ENCODE measurements at regions not wholly inside any gene's neighbourhood (a gene's known extent, or its start where the extent isn't known, plus 50 kb on each side); places are given as distances from the start of the nearest gene placed in this dataset.
"Not testable (repeated sequence)": the region's sequence is repeated elsewhere in the genome, so short reads cannot be mapped to it uniquely, and the experiment has no call there.

- CTCF ChIA-PET = no interaction called here
- H3K27ac Mint-ChIP-seq = no peak overlapping the region
- no peak for DNase-seq
- H3K4me3 Mint-ChIP-seq = no peak overlapping the region
- POLR2A ChIA-PET = no interaction called here
- H3K36me3 Mint-ChIP-seq (ENCODE audit: low read depth) = no peaks in the 10 kb centered on the region
- H3K9me3 Mint-ChIP-seq = no peaks in the 10 kb centered on the region
- no peaks in the 10 kb centered on the region for H3K4me1 Mint-ChIP-seq
- H3K27me3 Mint-ChIP-seq = no peaks in the 10 kb centered on the region
Measured at GRCh38 chr10:109616359-109616980, 306.8 kb downstream of the XPNPEP1 start.

GRCh38 chr10:109595356-109595755 lies 328.0 kb downstream of the XPNPEP1 start:
- H3K4me3 Mint-ChIP-seq; CTCF ChIA-PET; H3K9me3 Mint-ChIP-seq; H3K36me3 Mint-ChIP-seq (ENCODE audit: low read depth); POLR2A ChIA-PET; DNase-seq; H3K4me1 Mint-ChIP-seq; H3K27ac Mint-ChIP-seq; H3K27me3 Mint-ChIP-seq: not testable (repeated sequence)

GRCh38 chr10:109593682-109594081 lies 329.6 kb downstream of the XPNPEP1 start:
- no peak for DNase-seq
- Mint-ChIP-seq H3K27ac (no peak overlapping the region), H3K36me3 (ENCODE audit: low read depth) (no peaks in the 10 kb centered on the region), H3K4me3 (no peak overlapping the region), H3K27me3 (no peaks in the 10 kb centered on the region), H3K4me1 (no peaks in the 10 kb centered on the region), H3K9me3 (peaks cover 3% of the 10 kb centered on the region)
- ChIA-PET CTCF (no interaction called here), POLR2A (no interaction called here)

- H3K4me3 Mint-ChIP-seq = no peak overlapping the region
- no peaks in the 10 kb centered on the region for H3K4me1 Mint-ChIP-seq
- H3K36me3 Mint-ChIP-seq (ENCODE audit: low read depth) = no peaks in the 10 kb centered on the region
- no peak overlapping the region for H3K27ac Mint-ChIP-seq
- H3K9me3 Mint-ChIP-seq = peaks cover 3% of the 10 kb centered on the region
- H3K27me3 Mint-ChIP-seq = no peaks in the 10 kb centered on the region
- CTCF ChIA-PET = no interaction called here
- POLR2A ChIA-PET = no interaction called here
- DNase-seq = no peak
Measured at GRCh38 chr10:109592391-109592790, 330.9 kb downstream of the XPNPEP1 start.

GRCh38 chr10:109591601-109592000 lies 331.7 kb downstream of the XPNPEP1 start:
- no peak for DNase-seq
- Mint-ChIP-seq H3K4me1 (no peaks in the 10 kb centered on the region), H3K27ac (no peak overlapping the region), H3K27me3 (no peaks in the 10 kb centered on the region), H3K36me3 (ENCODE audit: low read depth) (no peaks in the 10 kb centered on the region), H3K9me3 (peaks cover 3% of the 10 kb centered on the region), H3K4me3 (no peak overlapping the region)
- ChIA-PET POLR2A (no interaction called here), CTCF (no interaction called here)

GRCh38 chr10:109588259-109588658 lies 335.1 kb downstream of the XPNPEP1 start:
- H3K27me3 Mint-ChIP-seq = no peaks in the 10 kb centered on the region
- POLR2A ChIA-PET = no interaction called here
- no peak overlapping the region for H3K4me3 Mint-ChIP-seq

GRCh38 chr10:109587366-109587765 lies 335.9 kb downstream of the XPNPEP1 start:
- DNase-seq = no peak
- ChIA-PET CTCF (no interaction called here), POLR2A (no interaction called here)
- peaks cover 3% of the 10 kb centered on the region for H3K9me3 Mint-ChIP-seq
- H3K27ac Mint-ChIP-seq = no peak overlapping the region
- H3K4me1 Mint-ChIP-seq = no peaks in the 10 kb centered on the region
- no peak overlapping the region for H3K4me3 Mint-ChIP-seq
- no peaks in the 10 kb centered on the region for H3K27me3 Mint-ChIP-seq
- H3K36me3 Mint-ChIP-seq (ENCODE audit: low read depth) = no peaks in the 10 kb centered on the region

More at GRCh38 chr10:109588259-109588658, 335.1 kb downstream of the XPNPEP1 start:
- Mint-ChIP-seq H3K27ac (no peak overlapping the region), H3K9me3 (peaks cover 3% of the 10 kb centered on the region), H3K4me1 (no peaks in the 10 kb centered on the region), H3K36me3 (ENCODE audit: low read depth) (no peaks in the 10 kb centered on the region)
- CTCF ChIA-PET = no interaction called here
- DNase-seq = no peak

GRCh38 chr10:109556399-109556798 lies 366.9 kb downstream of the XPNPEP1 start:
- CTCF ChIA-PET = no interaction called here
- no peaks in the 10 kb centered on the region for H3K4me1 Mint-ChIP-seq
- peaks cover 2% of the 10 kb centered on the region for H3K9me3 Mint-ChIP-seq
- no peak for DNase-seq
- POLR2A ChIA-PET = no interaction called here
- H3K36me3 Mint-ChIP-seq (ENCODE audit: low read depth) = no peaks in the 10 kb centered on the region
- H3K4me3 Mint-ChIP-seq = no peak overlapping the region
- no peak overlapping the region for H3K27ac Mint-ChIP-seq
- H3K27me3 Mint-ChIP-seq = no peaks in the 10 kb centered on the region

GRCh38 chr10:109542050-109542603 lies 381.2 kb downstream of the XPNPEP1 start:
- H3K27ac Mint-ChIP-seq; DNase-seq; H3K9me3 Mint-ChIP-seq; H3K27me3 Mint-ChIP-seq; H3K4me1 Mint-ChIP-seq; CTCF ChIA-PET; H3K36me3 Mint-ChIP-seq (ENCODE audit: low read depth); POLR2A ChIA-PET; H3K4me3 Mint-ChIP-seq: not testable (repeated sequence)

GRCh38 chr10:109534193-109534592 lies 389.1 kb downstream of the XPNPEP1 start:
- ChIA-PET CTCF (interaction anchor here (0.6 kb wide), 1 partner anchor 14 kb away, joined by 5 read pairs; no protein-coding TSS in a partner anchor), POLR2A (no interaction called here)
- no peaks in the 10 kb centered on the region for H3K27me3 Mint-ChIP-seq
- peaks cover 8% of the 10 kb centered on the region for H3K9me3 Mint-ChIP-seq
- no peaks in the 10 kb centered on the region for H3K36me3 Mint-ChIP-seq (ENCODE audit: low read depth)
- H3K4me1 Mint-ChIP-seq = no peaks in the 10 kb centered on the region
- no peak for DNase-seq
- no peak overlapping the region for H3K27ac Mint-ChIP-seq
- no peak overlapping the region for H3K4me3 Mint-ChIP-seq

GRCh38 chr10:109529258-109529657 lies 394.1 kb downstream of the XPNPEP1 start:
- POLR2A ChIA-PET = no interaction called here
- Mint-ChIP-seq H3K36me3 (ENCODE audit: low read depth) (no peaks in the 10 kb centered on the region), H3K4me1 (no peaks in the 10 kb centered on the region), H3K9me3 (peaks cover 18% of the 10 kb centered on the region), H3K27ac (no peak overlapping the region), H3K27me3 (no peaks in the 10 kb centered on the region), H3K4me3 (no peak overlapping the region)
- CTCF ChIA-PET = no interaction called here
- DNase-seq = no peak

- no peak for DNase-seq
- H3K27ac Mint-ChIP-seq = no peak overlapping the region
- ChIA-PET POLR2A (no interaction called here), CTCF (no interaction called here)
- no peaks in the 10 kb centered on the region for H3K36me3 Mint-ChIP-seq (ENCODE audit: low read depth)
- no peaks in the 10 kb centered on the region for H3K9me3 Mint-ChIP-seq
- no peaks in the 10 kb centered on the region for H3K4me1 Mint-ChIP-seq
- no peak overlapping the region for H3K4me3 Mint-ChIP-seq
- H3K27me3 Mint-ChIP-seq = no peaks in the 10 kb centered on the region
Measured at GRCh38 chr10:109517748-109518147, 405.6 kb downstream of the XPNPEP1 start.

GRCh38 chr10:109504401-109504800 lies 418.9 kb downstream of the XPNPEP1 start:
- ChIA-PET CTCF (no interaction called here), POLR2A (no interaction called here)
- Mint-ChIP-seq H3K4me3 (no peak overlapping the region), H3K27me3 (no peaks in the 10 kb centered on the region), H3K27ac (no peak overlapping the region), H3K9me3 (peaks cover 2% of the 10 kb centered on the region), H3K36me3 (ENCODE audit: low read depth) (no peaks in the 10 kb centered on the region), H3K4me1 (no peaks in the 10 kb centered on the region)
- no peak for DNase-seq

GRCh38 chr10:109487691-109488090 lies 435.6 kb downstream of the XPNPEP1 start:
- Mint-ChIP-seq H3K27ac (no peak overlapping the region), H3K9me3 (no peaks in the 10 kb centered on the region), H3K4me1 (no peaks in the 10 kb centered on the region), H3K36me3 (ENCODE audit: low read depth) (no peaks in the 10 kb centered on the region), H3K4me3 (no peak overlapping the region), H3K27me3 (no peaks in the 10 kb centered on the region)
- DNase-seq = no peak
- ChIA-PET POLR2A (no interaction called here), CTCF (no interaction called here)
